Psoas muscle (tissue), 7 donors: ENCODE measurements at regions not wholly inside any gene's neighbourhood (a gene's known extent, or its start where the extent isn't known, plus 50 kb on each side); places are given as distances from the start of the nearest gene placed in this dataset.

Experiments used
- ATAC-seq, 4 donors: fragments of 200-7000 bp; cut with Tn5 transposase; one replicate each; pipeline ENCODE4 v1.9.1; 2020; ENCODE audit warnings: moderate library complexity in 3 of 4, mild to moderate bottlenecking in 2 of 4
- DNase-seq, 2 donors: peaks; one replicate each; pipeline ENCODE4 v3.0.0-alpha.2; 2020
- H3K27ac ChIP-seq: fragments of 200-600 bp; one replicate; pipeline ENCODE4 v1.8.0; 2022
- H3K27me3 ChIP-seq, 3 donors: fragments of 200-600 bp in 1 of 3; one replicate each; pipeline versions ENCODE4 v1.6.1 to v1.8.0; 2013 to 2022; ENCODE audit warnings: low read length in 2 of 3, mild to moderate bottlenecking in 2 of 3, moderate library complexity in 1 of 3; ENCODE audit not compliant: insufficient read depth in 3 of 3
- H3K36me3 ChIP-seq, 2 donors: fragments of 200-600 bp in 1 of 2; one replicate each; pipeline versions ENCODE4 v1.6.1 to v1.8.0; 2013 to 2022; ENCODE audit warnings: low read depth in 1 of 2, mild to moderate bottlenecking in 1 of 2, moderate library complexity in 1 of 2; ENCODE audit not compliant: insufficient read depth in 1 of 2
- H3K4me1 ChIP-seq: fragments of 200-600 bp; one replicate; pipeline ENCODE4 v1.8.0; 2022
- H3K4me3 ChIP-seq: fragments of 200-600 bp; one replicate; pipeline ENCODE4 v1.8.0; 2022; ENCODE audit warnings: mild to moderate bottlenecking
- H3K9me3 ChIP-seq: fragments of 200-600 bp; one replicate; pipeline ENCODE4 v1.8.0; 2022
- WGBS, 3 donors: extraction: QIAGEN DNeasy Blood & Tissue Kit; methylation state at CpG; one replicate each; pipeline versions ENCODE4 v1.1.6 to v1.1.7; 2013; 5-methylcytosine and 5-hydroxymethylcytosine counted together
- intact Hi-C, 2 donors: fragments of 100-400 bp; cut with DNase I; formaldehyde crosslinking; loops; one replicate each; pipeline versions ENCODE4 v1.11.0 to v1.14.2; 2022
- TF ChIP-seq, protein P1 (sequence below): fragments of 200-600 bp; IDR thresholded peaks from one replicate; pipeline ENCODE4 v1.8.0; 2022; ENCODE audit warnings: antibody characterized with exemption
- donor health status: healthy with polysubstance abuse.
- donor health status: DM: no; HTN: no; CAD: no; lungs with moderate emphysema.
- donor health status: Bipolar disorder and iron deficiency.
- donor health status: healthy.
- donor health status: DM: yes; HTN: yes; CAD: no.
- donor health status: DM: no; HTN: no; CAD: no.
- donor health status: DM: yes; HTN: yes; CAD: no.

DNA sequence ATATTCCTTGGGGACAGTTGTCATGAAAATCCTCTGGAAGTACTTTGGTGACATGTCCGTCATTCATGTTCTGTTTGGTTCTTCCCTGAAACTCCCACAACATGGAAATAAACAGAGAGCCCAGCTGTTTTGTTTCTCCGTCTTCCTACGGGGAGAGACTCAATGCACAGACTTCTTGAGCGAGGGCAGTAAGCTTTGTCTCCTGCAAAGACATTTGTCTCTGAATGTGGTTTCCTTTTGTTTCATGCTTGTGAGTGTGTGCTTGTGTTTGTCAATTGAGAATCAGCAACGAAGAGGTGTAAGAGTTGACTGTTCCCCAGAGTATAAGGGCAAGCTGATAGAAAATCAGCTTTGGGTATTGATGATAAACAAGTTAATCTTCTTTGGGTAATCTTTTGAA, 643.0 kb upstream of the RBFOX1 start:
- Histone ChIP-seq H3K4me3 (no peak overlapping the region), H3K27me3 (no peaks in the 10 kb centered on the region), H3K27ac (no peak overlapping the region), H3K4me1 (no peaks in the 10 kb centered on the region), H3K36me3 (no peaks in the 10 kb centered on the region), H3K9me3 (no peaks in the 10 kb centered on the region)
- DNase-seq (no peak), ATAC-seq (no peak)
- WGBS, 3 donors = 26 to 34% (median 33%) methylated on average over 5 of the region's 5 CpGs
- intact Hi-C loops = no loop called here
- TF ChIP-seq, protein P1, sequence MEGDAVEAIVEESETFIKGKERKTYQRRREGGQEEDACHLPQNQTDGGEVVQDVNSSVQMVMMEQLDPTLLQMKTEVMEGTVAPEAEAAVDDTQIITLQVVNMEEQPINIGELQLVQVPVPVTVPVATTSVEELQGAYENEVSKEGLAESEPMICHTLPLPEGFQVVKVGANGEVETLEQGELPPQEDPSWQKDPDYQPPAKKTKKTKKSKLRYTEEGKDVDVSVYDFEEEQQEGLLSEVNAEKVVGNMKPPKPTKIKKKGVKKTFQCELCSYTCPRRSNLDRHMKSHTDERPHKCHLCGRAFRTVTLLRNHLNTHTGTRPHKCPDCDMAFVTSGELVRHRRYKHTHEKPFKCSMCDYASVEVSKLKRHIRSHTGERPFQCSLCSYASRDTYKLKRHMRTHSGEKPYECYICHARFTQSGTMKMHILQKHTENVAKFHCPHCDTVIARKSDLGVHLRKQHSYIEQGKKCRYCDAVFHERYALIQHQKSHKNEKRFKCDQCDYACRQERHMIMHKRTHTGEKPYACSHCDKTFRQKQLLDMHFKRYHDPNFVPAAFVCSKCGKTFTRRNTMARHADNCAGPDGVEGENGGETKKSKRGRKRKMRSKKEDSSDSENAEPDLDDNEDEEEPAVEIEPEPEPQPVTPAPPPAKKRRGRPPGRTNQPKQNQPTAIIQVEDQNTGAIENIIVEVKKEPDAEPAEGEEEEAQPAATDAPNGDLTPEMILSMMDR = no peak

DNA sequence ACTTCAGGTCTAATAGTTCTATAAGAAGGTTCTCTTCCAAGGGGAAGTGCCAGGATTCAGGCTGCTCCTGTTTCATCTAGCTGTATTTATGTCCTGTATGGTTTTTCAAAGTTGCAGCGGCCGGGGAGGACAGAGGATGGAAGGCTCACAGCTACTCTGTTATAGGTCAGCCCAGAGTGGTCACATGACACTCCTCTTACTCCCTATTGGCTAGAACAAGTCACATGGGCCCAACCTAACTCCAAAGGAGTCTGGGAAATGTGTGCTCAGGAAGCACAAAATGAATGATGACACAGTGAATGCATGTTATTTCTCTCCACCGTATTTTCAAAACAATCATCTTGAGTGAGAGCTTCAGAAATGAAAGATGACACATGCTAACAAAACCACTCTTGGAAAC, 645.1 kb upstream of the RBFOX1 start:
- DNase-seq (no peak), ATAC-seq (no peak)
- WGBS, 3 donors = 88 to 92% (median 90%) methylated on average over 3 of the region's 3 CpGs
- intact Hi-C loops = no loop called here
- no peaks in the 10 kb centered on the region for H3K36me3 ChIP-seq
- H3K9me3 ChIP-seq = no peaks in the 10 kb centered on the region
- TF ChIP-seq, protein P1 = no peak
- no peaks in the 10 kb centered on the region for H3K4me1 ChIP-seq
- no peak overlapping the region for H3K27ac ChIP-seq
- no peaks in the 10 kb centered on the region for H3K27me3 ChIP-seq
- no peak overlapping the region for H3K4me3 ChIP-seq

- no peak overlapping the region for H3K27ac ChIP-seq
- no peaks in the 10 kb centered on the region for H3K27me3 ChIP-seq
- 14 to 19% (median 16%) methylated on average over 7 of the region's 7 CpGs for WGBS, 3 donors
- no peaks in the 10 kb centered on the region for H3K4me1 ChIP-seq
- no peak for ATAC-seq
- no peaks in the 10 kb centered on the region for H3K9me3 ChIP-seq
- no peak for DNase-seq
- H3K4me3 ChIP-seq = no peak overlapping the region
- no peaks in the 10 kb centered on the region for H3K36me3 ChIP-seq
- intact Hi-C loops = no loop called here
- TF ChIP-seq, protein P1 = peak; percentile 20
These were observed 648.5 kb upstream of the RBFOX1 start for GRCh38 chr16:6684076-6684673.

DNA sequence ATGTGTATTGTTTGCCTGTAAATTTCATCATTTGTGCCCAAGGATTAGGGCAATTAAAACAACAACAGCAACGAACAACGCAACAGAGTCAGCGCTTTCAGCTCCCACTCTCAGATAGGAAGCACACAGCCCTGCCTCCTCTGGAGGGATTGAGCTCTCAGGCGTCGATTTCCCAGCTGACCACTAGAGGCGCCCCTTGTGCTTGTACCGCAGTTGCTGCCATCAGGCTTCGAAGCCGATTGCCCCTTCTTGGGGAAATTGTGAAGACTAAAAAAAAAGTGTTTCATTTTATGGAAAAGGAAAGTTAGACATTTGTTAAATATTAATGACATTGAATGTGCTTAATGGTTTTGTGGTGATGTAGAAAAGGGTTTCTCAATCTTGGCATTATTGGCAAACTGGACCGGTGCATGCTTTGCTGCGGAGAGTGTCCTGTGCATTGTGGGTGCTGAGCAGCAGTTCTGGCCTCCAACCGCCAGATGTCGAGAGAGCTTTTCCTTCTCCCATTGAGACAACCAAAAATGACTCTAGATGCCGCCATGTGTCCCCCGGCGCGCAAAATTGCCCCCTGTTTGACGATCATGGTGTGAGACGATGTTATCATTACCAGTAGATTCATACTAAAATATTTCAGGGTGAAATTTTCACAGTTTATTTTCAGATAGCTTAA, 650.4 kb upstream of the RBFOX1 start:
- DNase-seq (no peak), ATAC-seq (no peak)
- Histone ChIP-seq H3K27ac (no peak overlapping the region), H3K36me3 (no peaks in the 10 kb centered on the region), H3K9me3 (no peaks in the 10 kb centered on the region), H3K4me1 (no peaks in the 10 kb centered on the region), H3K4me3 (no peak overlapping the region), H3K27me3 (no peaks in the 10 kb centered on the region)
- intact Hi-C loops = no loop called here
- WGBS, 3 donors = 47 to 51% (median 48%) methylated on average over 19 of the region's 19 CpGs
- TF ChIP-seq, protein P1 = peak; percentile 24

- H3K4me1 ChIP-seq = no peaks in the 10 kb centered on the region
- no peaks in the 10 kb centered on the region for H3K36me3 ChIP-seq
- no peaks in the 10 kb centered on the region for H3K9me3 ChIP-seq
- no peaks in the 10 kb centered on the region for H3K27me3 ChIP-seq
- intact Hi-C loops = no loop called here
- H3K4me3 ChIP-seq = no peak overlapping the region
- no peak overlapping the region for H3K27ac ChIP-seq
- ATAC-seq = no peak
- DNase-seq = no peak
- 46 to 54% (median 48%) methylated on average over 3 of the region's 3 CpGs for WGBS, 3 donors
- TF ChIP-seq, protein P1 = no peak
These were observed 654.1 kb upstream of the RBFOX1 start for GRCh38 chr16:6678586-6678985.
